NCI-H1417 (cell line): ENCODE measurements at regions not wholly inside any gene's neighbourhood (a gene's known extent, or its start where the extent isn't known, plus 50 kb on each side); places are given as distances from the start of the nearest gene placed in this dataset.
"Not testable (repeated sequence)": the region's sequence is repeated elsewhere in the genome, so short reads cannot be mapped to it uniquely, and the experiment has no call there.

Experiments used
- DNase-seq, 3 experiments: peaks; one replicate each; lab custom pipeline; 2025; lab: John Stamatoyannopoulos, UW

- no peak for DNase-seq
Measured at GRCh38 chr10:80751940-80752339, 214.2 kb downstream of the SH2D4B start.

DNA sequence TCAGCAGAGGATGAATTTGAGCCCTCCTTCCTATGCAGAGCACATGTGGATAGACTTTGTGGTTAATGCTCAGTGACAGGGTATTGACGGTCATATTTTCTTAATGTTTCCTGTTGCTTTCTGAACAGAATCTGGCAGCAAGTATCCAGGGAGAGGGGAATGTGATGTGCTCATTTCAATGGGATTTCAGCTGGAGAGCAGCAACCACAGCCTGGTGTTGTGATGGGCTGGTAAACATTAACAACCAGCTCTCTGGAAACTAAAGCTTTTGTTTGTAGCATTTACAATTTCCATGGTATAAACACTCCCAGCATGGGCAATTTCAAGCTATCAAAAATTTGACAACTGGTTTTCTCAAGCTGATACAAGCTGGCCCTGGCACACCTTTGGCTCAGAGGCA is 215.9 kb downstream of the SH2D4B start:
- no peak for DNase-seq

GRCh38 chr10:80755893-80756292 is 218.2 kb downstream of the SH2D4B start:
- no peak for DNase-seq

- DNase-seq: no peak
Measured at GRCh38 chr10:80759693-80760092, 222.0 kb downstream of the SH2D4B start.

DNA sequence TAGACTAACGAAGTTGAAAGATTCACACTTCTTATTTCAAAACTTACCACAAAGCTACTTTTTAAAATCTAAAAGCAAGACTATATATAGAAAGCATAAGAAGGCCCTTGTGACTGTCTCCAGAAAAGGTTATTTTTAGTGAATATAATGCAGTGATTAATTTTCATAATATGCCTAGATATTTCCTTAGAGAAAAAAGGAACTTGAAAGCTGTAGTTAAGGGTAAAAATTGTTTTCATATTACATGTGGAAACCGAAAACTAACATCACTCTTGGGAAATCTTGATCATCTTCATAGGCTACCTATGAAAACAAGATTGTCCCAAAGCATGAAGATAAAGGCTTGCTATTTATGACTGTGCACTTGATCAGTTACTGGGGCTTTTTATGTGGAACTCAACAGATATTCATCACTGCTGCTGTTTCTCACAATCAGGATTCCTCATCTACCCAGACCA is 223.2 kb downstream of the SH2D4B start:
- DNase-seq: no peak

DNA sequence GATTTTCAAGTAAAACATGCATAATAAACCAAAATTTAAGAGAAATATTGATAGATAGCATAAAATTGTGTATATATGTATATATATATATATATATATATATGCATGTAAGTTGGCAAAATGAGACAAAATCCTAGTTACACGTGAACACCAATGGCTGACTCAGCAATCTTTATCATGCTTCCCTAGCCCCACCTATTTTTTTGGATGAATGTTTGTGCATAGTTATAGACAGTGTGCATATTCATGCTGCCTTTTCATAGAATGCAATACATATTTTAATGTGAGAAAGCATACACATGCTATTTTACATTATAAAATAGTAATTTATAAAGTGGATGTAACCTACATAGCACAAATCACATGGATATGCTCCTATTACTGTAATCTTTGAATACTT is 230.3 kb downstream of the SH2D4B start:
- no peak for DNase-seq

- peak in 1 of 3 experiments; percentile 9 for DNase-seq
Measured at GRCh38 chr10:80769700-80770160, 232.0 kb downstream of the SH2D4B start.

DNA sequence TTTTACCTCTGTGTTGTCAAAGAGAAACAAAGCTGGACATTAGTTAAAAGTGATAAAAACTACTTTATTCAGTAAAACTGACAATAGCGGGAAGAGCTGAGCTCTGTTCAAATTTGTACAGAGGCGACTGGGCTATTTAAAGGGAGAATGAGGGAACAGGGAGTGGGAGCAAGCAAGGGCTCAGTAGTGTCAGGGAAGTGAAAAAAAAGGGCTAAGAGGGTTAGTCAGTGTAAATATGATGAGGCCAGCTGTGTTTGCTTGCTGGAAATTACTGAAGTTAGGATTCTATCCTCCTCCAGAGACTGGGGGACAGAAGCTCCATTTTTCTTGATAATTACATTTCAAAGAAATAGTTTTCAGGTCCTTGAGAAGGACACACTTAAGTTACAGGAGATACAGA is 232.5 kb downstream of the SH2D4B start:
- DNase-seq: peak in 1 of 3 experiments; percentile 13

GRCh38 chr10:80771285-80771684 is 233.6 kb downstream of the SH2D4B start:
- DNase-seq: no peak

GRCh38 chr10:80771902-80772555 is 234.3 kb downstream of the SH2D4B start:
- no peak for DNase-seq

DNA sequence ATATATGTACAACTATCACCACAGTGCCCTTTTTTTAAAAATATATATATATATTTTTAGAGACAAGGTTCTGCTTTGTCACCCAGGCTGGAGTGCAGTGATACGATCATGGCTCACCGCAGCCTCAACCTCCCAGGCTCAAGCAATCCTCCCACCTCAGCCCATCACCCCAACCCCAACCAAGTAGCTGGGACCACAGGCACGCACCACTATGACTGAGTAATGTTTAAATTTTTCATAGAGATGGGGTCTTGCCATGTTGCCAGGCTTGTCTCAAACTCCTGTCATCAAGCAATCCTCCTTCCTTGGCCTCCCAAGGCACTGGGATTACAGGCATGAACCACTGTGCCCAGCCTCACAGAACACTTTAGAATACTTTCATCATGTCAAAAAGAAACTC is 234.9 kb downstream of the SH2D4B start:
- DNase-seq: no peak

DNA sequence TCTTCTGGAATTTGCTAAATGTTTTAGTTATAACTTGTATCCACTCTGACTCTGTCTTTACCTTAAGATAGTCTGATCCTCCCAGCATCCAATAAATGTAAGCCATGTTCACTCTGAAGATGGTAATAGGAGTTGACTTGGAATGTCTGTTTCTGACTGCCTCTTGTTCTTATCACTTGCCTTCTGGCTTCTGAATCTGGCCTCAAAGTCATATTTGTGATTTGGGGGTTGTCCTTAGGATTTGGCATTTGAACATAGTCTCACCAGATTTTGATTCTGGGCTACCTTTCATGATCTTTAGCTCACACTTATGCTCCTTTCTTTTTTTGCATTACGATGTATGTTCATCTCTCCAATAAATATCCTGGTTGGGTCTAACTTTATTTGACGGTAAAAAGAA is 247.0 kb downstream of the SH2D4B start:
- no peak for DNase-seq

DNA sequence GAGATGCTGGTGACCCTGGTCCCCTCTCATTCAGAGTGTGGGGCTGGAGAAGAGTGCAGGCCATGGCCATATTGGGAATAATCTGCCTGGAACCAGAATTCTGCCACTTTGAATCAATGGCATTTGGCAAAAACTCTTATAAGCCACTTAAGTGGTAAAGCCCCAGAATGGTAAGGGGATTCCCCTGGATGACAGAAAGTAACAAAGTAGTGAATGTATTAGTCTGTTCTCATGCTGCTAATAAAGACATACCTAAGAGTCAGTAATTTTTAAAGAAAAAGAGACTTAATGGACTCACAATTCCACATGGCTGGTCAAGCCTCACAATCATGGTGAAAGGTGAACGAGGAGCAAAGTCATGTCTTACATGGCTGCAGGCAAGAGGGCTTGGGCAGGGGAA is 248.6 kb downstream of the SH2D4B start:
- DNase-seq: no peak

- no peak for DNase-seq
Measured at GRCh38 chr10:80787952-80788351, 250.2 kb downstream of the SH2D4B start.

GRCh38 chr10:80794994-80795393 is 257.3 kb downstream of the SH2D4B start:
- no peak for DNase-seq

GRCh38 chr10:80805343-80806020 is 267.8 kb downstream of the SH2D4B start:
- DNase-seq: no peak

- no peak for DNase-seq
Measured at GRCh38 chr10:80814147-80814652, 276.5 kb downstream of the SH2D4B start.

GRCh38 chr10:80829151-80829550 is 291.4 kb downstream of the SH2D4B start:
- DNase-seq: no peak

DNA sequence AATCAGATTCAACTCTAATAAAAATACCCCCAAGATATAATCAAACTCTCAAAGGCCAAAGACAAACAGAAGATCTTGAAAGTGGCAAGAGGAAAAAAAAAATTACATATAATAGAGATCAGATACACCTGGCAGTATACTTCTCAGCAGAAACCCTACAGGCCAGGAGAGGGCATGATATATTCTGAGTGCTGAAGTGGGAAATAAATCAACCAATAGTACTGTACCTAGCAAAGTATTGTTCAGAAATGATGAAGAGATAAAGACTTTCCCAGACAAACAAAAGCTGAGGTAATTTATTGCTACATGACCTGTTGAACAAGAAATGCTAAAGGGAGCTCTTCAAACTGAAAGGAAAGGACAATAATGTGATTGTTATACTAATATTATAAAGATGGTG is 291.9 kb downstream of the SH2D4B start:
- no peak for DNase-seq

DNA sequence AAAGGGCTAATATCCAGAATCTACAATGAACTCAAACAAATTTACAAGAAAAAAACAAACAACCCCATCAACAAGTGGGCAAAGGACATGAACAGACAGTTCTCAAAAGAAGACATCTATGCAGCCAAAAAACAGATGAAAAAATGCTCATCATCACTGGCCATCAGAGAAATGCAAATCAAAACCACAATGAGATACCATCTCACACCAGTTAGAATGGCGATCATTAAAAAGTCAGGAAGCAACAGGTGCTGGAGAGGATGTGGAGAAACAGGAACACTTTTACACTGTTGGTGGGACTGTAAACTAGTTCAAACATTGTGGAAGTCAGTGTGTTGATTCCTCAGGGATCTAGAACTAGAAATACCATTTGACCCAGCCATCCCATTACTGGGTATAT is 295.0 kb downstream of the SH2D4B start:
- not testable (repeated sequence) for DNase-seq

DNA sequence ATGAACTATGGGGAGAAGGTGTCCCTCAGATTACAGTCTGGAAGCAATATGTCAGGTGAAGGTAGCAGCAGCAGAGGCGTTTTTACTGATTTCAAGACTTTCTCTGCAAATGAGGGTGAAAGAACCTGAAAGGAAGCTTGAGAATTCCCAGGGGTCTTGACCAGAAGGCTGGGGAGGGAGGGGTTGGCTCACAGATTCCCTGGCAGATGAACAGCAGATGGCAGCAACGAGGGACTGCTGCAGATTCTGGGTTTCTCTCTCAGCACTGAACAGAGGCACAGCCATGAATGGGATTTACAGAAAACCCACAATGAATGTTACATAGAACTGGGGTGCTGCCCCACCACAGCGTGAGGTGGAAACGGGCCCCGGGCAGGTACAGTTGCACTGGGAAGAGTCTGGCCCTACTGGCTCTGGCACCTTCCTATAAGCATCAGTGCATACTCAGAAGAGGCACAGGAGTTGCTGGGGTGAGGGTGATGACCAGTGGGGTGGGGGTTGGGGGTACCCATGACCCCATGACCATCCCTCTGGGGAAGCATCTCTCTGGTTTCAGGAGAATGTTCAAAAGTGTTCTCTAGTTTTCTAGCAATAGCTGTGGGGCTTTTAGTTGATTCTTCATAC is 317.8 kb downstream of the SH2D4B start:
- DNase-seq: peak in 2 of 3 experiments; percentile 1 to 12

DNA sequence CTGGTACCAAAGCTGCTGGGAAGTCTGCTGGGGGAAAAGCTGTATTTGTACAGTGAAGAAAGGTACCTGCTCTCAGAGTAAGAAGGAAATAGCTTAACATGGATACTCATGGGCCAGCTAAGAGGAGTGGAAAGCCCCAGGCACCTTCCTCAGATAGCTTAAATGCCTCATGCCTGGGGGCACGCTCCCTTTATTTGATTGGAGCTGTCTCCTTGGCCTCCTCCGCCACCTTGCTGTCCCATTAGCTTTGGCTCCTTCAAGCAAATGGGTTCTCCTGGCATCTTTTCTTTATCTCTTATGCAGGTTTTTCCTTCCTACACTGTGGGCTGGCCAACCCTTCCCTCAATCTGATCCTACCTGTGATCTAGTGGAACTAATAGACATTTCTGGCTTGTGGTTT is 318.5 kb downstream of the SH2D4B start:
- DNase-seq: no peak

DNA sequence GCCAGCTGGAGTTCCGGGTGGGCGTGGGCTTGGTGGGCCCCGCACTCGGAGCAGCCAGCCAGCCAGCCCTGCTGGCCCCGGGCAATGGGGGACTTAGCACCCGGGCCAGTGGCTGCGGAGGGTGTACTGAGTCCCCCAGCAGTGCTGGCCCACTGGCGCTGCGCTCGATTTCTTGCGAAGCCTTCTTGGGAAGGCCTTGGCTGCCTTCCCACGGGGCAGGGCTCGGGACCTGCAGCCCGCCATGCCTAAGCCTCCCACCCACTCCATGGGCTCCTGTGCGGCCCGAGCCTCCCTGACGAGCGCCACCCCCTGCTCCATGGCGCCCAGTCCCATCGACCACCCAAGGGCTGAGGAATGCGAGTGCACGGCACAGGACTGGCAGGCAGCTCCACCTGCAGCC is 321.6 kb downstream of the SH2D4B start:
- not testable (repeated sequence) for DNase-seq
